ENCODE measurements at regions not wholly inside any gene's neighbourhood (a gene's known extent, or its start where the extent isn't known, plus 50 kb on each side); places are given as distances from the start of the nearest gene placed in this dataset.
A peak's percentile ranks its signal among the peaks of the same experiment; 100 is the strongest.
"Not testable (repeated sequence)": the region's sequence is repeated elsewhere in the genome, so short reads cannot be mapped to it uniquely, and the experiment has no call there.

DNA sequence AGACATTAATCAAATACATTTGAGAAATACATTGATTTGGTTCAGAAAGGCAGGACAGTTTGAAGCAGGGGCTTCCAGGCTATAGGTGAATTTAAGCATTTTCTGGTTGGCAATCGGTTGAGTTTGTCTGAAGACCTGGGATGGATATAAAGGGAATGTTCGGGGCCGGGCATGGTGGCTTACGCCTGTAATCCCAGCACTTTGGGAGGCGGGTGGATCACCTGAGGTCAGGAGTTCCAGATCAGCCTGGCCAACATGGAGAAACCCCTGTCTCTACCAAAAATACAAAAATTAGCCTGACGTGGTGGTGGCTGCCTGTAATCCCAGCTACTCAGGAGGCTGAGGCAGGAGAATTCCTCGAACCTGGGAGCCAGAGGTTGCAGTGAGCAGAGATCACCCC is 166.5 kb upstream of the ATP10A start:
- not testable (repeated sequence) for DNase-seq (ENCODE audit: low read depth in 2 of 2)

DNA sequence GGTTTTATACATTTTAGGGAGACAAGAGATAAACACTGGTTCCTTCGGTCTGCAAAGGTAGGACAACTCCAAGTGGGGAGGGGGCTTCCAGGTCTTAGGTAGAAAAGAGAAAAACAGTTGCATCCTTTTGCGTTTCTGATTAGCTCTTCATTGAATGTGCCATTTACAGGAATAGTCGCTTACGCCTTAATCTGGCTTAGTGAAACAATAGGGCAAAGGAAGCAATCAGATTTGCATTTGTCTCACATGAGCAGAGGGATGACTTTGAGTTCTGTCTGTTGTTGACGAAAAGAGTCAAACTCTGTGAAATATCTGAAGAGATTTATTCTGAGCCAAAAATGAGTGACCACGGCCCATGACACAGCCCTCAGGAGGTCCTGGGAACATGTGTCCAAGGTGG is 166.0 kb upstream of the ATP10A start:
- DNase-seq (ENCODE audit: low read depth in 2 of 2) = no peak

DNA sequence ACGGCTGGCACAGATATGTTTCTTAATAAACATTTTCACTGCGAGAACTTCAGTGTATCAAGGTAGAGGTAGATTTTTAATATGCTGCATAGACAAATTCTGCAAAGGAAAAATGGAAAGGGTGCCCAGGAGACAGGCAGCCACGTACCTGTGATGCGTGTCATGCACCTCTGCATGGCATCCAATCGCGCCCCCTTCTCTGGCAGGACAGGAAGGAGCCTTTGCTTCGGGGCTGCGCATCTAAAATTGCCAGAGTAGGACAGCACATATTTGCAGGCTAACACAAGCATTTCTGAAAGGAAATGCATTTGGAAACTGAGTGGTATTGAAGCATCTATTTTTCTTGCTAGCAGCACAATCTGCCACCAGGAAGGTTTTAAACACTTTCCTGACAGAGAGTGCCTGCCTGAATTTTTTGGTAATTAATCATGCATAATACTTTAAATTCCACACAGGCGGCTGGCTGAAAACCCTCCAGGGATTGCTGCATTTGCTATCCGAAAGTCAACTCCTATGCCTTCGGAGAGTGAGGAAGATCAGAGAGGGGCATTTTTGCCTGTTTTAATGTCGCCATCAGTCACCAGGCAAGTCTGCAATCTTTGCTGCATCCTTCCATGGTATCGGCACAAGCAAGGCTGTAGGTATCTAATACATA is 165.1 kb upstream of the ATP10A start:
- DNase-seq (ENCODE audit: low read depth in 2 of 2) = peak; percentile 19 to 24

DNA sequence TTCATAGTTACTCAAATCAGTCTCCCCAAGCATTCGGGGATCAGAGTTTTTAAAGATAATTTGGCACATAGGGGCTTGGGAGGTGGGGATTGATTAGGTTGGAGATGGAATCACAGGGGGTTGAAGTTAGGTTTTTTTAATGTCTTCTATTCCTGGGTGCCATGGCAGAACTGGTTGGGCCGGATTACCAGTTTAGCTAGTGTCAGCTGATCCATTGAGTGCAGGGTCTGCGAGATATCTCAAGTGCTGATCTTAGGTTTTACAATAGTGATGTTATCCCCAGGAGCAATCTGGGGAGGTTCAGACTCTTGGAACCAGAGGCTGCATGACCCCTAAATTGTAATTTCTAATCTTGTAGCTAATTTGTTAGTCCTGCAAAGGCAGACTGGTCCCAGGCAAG is 163.5 kb upstream of the ATP10A start:
- DNase-seq (ENCODE audit: low read depth in 2 of 2) = not testable (repeated sequence)

DNA sequence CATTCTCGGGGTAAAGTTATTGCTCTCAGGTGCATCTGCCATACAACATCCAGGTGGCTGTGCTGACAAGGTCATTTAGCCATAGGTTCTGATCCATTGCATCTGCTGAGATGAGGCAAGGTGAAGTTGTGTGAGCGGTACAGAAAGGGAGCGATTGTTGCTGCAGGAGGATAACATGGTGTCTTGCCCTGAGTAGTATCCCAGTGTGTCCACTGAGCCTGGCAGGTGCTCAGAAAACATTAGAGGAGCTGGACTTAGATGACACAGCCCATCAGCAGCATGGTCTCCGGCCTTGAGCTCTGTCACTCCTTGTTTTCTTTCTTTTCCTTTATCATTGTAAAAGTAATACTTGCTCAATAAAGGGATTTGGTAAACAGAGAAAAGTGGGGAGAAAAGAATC is 161.1 kb upstream of the ATP10A start:
- DNase-seq (ENCODE audit: low read depth in 2 of 2) = no peak

DNA sequence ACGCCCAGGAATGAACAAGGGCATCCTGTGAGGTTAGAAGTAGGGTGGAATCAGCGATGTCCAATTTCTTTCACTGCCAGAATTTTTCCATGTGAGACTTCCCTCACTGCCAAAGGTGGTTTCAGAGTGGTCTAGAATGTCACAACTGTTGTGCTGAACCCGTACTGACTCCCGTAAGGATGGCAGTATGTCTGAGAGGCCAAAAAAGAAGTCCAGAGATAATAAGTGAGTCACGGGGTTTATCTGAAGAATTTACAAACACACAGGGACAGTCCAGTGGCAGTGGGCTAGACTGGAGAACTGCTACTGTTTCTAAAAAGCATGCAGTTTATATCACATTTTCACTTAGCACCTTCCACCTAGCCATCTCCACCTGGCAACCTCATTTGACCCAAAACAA is 160.6 kb upstream of the ATP10A start:
- DNase-seq (ENCODE audit: low read depth in 2 of 2) = no peak

DNA sequence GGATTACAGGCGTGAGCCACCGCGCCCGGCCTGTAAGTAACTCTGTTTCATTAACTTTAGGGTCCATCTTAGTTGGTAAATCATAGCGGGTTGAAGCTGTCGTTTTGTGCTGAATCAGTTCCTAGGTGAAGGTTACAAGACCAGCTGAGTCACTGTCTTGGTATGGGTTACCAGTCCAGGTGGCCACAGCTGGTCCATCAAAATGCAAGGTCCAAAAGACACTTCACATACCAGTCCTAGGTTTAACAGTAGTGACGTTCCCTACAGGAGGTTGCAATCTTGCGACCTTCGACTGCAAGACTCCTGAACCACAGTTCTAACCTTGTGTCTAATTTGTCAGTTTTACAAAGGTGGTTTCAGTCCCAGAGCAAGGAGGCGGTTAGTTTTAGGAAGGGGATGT is 160.1 kb upstream of the ATP10A start:
- no peak for DNase-seq (ENCODE audit: low read depth in 2 of 2)

DNA sequence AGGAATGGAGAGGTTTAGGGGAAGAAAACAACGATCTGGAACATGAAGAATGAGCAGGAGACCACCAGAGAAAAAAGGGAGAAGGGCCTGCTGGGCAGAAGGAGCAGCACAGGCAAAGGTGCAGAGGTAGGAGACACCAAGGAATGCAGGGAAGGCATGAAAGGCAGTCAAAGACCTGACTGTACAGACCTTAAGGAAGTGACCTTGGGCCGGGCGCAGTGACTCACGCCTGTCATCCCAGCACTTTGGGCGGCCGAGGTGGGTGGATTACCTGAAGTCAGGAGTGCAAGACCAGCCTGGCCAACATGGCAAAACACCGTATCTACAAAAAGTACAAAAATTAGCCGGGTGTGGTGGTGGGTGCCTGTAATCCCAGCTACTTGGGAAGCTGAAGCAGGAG is 157.7 kb upstream of the ATP10A start:
- DNase-seq (ENCODE audit: low read depth in 2 of 2) = no peak

DNA sequence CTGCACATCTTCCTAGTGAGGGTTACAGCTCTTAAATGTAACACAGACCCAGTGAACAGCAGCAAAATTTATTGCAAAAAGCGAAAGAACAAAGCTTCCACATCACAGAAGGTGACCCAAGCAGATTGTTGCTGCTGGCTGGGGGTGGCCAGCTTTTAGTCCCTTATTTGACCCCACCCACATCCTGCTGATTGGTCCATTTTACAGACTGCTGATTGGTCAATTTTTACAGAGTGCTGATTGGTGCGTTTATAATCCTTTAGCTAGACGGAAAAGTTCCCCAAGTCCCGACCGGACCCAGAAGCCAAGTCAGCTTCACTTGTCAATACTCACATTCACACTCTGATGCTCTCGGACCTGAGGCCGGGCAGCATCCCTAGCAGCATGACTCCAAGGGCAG is 154.5 kb upstream of the ATP10A start:
- DNase-seq (ENCODE audit: low read depth in 2 of 2) = no peak

DNA sequence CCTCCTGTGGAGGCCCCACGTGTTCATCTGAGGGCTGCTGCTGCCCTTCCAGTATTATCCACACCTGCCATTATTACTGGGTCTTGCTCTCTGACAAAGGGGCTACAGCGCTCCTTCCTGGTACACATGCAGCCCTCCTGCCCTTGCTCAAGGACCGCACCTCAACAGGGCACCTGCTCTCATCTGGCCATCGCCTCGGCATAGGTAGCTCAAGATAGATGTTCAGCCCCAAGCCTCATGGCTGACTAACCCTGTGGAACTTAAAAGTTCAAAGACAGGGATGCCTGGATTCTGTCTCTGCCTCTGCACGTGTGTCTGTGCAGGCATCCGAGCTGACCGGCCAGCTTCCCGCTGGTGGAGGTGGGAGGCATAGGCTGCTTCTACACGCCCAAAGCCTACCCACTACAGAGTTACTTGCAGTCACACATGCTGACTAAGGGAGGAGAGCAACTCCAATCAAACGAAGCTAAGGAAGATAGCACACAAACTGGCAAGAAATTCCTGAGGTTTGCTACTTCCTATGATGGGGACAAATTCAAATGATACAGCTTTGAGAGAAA is 152.5 kb upstream of the ATP10A start:
- no peak for DNase-seq (ENCODE audit: low read depth in 2 of 2)

DNA sequence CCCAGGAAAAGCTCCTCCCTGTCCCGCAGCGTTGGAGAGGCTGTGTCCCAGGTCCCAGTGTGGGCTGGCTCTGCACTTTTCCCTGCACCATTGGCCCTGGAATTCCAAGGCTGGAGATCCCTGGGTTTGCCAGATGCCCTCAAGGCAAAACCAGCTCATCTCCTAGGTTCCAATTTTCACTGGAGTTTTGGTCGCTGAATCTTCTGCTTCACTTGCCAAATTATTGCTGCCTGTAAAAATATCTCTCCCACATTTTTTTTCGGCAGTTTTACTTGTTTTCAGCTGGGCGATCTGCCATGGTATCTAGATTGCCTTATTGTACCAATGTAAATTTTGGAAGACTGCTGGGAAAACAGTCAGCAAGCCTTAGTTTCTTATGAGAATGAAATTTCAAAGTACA is 150.9 kb upstream of the ATP10A start:
- no peak for DNase-seq (ENCODE audit: low read depth in 2 of 2)

DNA sequence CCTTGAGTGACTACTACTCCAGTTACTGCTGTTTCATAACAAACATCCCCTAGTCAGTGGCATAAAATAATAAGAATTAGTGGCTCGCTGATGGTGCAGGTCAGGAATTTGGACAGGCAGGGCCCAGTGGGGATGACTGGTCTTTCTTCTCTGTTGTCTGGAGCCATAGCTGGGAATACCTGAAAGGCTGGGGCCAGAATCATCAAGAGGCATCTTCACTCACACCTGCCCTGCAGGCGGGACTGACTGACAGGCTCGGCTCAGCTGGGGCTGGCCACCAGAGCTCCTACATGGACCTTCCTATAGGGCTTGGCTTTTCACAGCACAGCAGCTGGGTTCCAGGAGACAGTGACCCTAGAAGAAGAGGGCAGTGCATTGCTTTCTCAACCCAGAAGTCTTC is 148.8 kb upstream of the ATP10A start:
- no peak for DNase-seq (ENCODE audit: low read depth in 2 of 2)

DNA sequence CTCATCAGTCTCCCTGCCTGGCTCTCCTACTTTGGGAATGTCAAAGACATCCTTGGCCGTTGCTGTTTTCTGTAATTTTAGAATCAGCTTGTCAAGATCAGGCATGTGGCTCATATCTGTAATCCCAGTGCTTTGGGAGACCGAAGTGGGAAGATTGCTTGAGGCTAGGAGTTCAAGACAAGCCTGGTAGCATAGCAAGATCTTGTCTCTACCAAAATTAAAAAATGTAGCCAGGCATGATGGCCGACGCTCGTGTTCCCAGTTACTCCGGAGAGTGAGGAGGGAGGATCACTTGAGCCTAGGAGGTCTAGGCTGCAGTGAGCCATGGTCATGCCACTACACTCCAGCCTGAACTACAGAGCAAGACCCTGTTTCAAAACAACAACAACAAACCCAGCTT is 144.0 kb upstream of the ATP10A start:
- no peak for DNase-seq (ENCODE audit: low read depth in 2 of 2)

DNA sequence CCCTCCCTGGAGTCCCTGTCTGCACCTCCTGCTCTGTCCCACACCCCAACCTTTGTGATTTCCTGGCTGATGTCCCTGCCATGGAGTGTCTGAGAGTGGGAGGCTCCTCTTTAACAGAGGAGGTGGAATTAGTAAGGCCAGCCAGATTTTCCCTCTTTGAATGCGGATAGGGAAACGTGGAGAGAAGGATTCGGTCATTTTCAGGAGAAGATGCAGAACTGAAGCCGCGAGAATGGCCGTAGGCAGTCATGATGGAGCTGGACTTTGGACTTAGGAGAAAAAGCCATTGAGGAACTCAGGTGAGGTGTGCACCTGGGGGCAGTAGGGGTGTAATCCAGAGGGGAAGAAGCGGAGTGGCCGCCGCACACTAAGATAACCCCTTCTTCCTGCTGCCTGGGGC is 138.1 kb upstream of the ATP10A start:
- no peak for DNase-seq (ENCODE audit: low read depth in 2 of 2)

DNA sequence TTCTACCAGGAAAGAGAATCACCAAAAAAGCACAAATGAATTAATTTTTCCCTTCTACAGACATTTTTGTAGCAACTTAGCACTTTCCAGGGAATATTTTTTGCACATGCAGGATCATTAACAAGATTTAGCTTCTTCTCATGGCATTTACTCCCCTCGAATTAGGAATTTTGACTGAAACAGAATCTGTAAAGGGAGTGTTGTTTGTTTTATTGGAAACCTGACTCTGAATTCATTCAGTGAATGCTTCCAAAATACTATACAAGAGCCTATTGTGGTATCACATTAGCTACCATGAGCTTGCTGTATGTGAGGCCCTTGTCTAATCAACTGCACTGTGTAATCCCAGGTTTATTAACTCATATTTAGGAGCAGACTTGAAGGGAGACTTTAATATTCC is 130.4 kb upstream of the ATP10A start:
- no peak for DNase-seq (ENCODE audit: low read depth in 2 of 2)

DNA sequence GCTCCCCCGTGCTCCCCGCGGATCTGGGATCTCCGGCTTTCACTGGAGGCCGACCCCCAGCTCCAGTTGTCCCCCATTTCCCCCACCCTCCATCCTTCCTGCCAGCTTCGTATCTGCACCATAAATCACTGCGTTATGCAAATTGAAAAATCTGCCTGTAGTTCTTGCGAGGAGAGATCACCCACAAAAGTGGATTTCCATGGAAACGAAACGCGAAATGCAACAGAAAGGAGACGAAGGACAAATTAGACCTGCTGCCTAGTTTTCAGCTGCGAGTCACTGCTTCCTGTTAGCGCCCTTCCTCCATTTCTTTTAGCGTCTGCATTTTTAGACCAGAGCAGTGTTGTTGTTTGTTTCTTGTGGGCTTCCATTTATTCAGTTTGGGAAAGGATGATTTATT is 127.1 kb upstream of the ATP10A start:
- DNase-seq (ENCODE audit: low read depth in 2 of 2) = no peak

DNA sequence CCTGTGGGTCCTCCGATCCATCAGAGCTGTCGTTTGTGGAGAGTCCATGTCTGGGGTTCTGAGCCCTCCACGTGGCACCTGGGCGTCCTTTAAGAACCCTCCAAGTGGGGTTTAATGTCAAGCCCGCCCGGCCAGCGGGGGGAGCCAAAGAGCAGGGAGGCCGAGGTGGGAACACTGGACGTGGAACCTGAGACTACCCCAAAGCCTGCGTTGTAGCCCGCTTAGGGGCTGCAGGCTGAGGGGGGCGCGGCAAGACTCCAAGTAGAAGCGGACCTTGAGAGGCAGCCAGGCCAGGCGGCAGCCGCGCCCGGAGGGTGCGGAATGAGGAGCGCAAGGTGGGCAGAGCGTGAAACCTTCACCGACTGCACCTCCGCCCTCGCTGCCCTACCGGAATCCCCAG is 126.2 kb upstream of the ATP10A start:
- no peak for DNase-seq (ENCODE audit: low read depth in 2 of 2)

DNA sequence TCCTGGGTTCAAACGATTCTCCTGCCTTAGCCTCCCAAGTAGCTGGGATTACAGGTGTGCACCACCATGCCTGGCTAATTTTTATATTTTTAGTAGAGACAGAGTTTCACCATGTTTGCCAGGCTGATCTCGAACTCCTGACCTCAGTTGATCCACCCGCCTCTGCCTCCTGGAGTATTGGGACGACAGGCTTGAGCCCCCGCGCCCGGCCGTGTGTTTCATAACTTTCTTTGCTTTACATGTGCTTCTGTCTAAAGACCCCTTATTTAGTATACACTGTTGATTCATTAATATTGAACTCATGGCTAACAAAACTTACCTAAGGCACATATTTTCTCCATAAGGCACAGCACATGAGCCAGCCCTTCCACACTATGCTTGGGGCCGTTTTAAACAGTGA is 125.6 kb upstream of the ATP10A start:
- DNase-seq (ENCODE audit: low read depth in 2 of 2) = not testable (repeated sequence)

DNA sequence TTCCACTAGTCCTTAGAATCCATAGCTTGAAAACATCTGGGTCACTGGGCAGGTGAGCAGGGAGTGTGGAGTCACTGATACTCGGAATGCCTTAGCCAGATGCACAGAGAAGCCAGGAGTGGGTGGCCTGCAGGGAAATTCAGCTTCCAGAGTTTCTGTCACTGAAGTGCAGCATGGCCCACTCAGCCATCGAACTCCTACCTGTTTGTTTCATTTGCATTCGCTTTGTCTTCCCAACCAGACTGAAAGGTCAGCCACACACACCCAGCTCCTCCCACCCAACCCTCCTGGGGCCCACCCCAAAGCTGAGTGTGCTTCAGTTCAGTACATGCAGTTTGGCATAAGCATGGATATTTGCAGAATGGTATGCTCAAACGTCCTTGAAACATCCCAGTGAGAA is 124.5 kb upstream of the ATP10A start:
- DNase-seq (ENCODE audit: low read depth in 2 of 2) = no peak

DNA sequence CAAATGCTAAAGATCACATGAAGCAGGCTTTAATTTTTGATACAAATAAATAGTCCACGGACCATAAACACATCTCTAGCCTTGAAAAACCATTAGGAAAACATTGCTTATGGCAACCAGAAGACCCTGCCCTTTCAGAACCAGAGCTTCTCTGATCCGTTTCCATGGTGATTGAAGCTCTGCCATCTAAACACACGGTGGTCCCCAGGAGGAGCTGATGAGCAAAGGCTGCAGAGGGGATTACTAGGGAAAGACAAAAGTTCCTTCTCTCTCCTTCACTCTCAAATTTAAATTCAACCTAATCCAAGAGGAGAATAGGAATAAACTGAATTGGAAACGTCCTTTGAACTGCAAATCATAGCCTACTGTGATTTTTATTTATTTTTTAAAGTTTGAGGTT is 122.0 kb upstream of the ATP10A start:
- DNase-seq (ENCODE audit: low read depth in 2 of 2) = no peak

DNA sequence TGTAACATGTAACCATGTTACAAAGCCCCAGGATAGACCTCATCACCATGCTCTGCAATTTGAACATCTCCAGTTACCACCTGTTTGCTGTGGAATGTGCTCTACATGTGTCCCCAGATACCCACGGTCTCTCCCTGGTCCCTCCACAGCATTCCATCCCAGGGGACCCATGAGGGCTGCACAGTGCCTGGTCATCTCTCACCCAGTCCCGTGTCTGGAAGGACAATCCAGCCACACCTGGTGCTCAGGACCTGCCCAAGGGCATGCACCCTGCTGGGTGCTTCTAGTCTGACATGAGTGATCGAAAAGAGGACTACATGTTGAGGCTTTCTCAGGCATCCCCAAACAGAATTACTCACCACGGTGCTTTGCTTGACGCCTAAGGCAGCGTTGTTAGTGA is 119.6 kb upstream of the ATP10A start:
- DNase-seq (ENCODE audit: low read depth in 2 of 2) = no peak

DNA sequence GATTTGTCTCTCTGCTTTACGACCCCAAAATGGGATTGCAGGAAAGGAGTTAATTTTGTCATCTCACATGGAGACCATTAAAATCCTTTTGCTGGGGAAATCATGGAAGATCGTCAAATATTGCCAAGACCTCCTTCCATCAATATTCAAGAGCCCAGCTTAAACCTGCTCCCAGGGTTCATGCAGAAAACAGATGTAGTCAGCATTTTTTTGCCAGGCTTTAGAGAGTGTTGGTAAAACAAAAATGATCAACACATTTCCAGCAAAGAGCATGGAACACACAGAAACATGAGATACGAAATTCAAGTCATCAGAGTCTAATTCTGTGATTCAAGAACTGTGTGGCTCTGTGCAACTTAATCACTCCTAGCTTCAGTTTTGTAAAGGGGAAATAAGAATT is 118.0 kb upstream of the ATP10A start:
- DNase-seq (ENCODE audit: low read depth in 2 of 2) = no peak

DNA sequence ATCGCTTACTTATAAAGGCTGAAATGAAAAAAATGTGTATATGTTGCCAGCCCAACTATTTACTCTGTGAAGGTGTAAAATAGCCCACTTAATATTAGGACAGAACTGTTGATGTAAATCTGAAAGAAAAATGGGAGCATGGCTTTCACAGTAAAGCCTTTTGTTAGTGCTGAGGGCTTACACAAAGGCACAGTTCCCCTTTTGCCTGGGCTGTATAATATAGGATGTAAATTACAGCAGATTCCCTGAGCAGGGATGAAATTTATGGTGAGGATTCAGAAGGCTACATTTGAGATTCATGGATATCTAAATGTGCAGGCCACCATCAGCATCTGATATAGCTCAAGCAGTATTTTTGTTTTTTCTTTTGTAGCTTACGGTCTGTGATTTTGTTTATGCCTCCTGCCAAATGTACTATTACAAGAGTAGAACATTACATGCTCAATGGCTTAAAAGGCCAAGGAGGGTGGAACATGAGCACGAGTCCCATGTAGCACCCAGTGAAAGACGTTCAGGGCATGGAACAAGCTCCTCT is 109.1 kb upstream of the ATP10A start:
- no peak for DNase-seq (ENCODE audit: low read depth in 2 of 2)

DNA sequence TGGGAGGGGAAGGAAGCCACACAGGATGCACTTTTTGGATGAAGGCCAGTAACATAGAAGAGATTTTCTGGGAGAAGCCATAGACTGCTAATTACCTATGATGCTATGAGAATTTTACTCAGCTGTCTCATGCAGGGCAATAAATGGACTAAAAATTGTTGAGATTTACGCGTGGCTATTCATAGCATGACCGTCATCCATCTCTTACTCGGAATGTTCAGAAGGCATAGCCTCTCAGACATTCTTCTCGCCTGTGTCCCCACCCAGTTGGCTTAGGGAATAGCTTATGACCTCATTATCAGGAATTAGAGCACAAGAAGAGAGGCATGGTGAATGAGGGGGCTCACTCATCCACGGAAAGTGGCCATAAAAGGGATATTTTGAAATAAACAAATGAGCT is 107.9 kb upstream of the ATP10A start:
- no peak for DNase-seq (ENCODE audit: low read depth in 2 of 2)
